ENCODE measurements at regions not wholly inside any gene's neighbourhood (a gene's known extent, or its start where the extent isn't known, plus 50 kb on each side); places are given as distances from the start of the nearest gene placed in this dataset.

DNA sequence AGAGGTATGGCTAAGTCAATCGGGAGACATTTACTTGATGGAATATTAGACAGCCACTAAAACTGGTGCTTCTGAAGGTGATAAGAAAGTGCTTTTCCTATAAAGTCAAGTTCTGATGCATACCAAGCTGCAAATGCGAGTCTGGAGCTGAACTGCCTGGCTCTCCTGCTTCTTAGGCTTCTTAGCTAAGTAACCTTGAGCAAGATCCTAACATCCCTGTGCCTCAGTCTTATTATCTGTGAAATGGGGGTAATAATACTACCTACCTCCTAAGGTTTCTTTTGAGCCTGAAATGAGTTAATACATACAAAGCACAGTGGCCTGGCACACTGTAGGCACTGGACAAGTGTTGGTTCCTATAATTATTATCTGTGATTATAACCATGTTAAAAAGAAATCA, 64.5 kb downstream of the ZIC5 start:
- no peak overlapping the region for H3K27ac ChIP-seq (ENCODE audit: insufficient read depth in 1 of 2, low read depth in 1 of 2, low read length in 2 of 2, poor library complexity in 1 of 2, severe bottlenecking in 2 of 2)
- 94% methylated on average over 2 of the region's 2 CpGs for WGBS (ENCODE audit: insufficient coverage)
- peaks cover 0 to 66% (median 30%) of the 10 kb centered on the region in 5 experiments for H3K27me3 ChIP-seq (replicated peaks in 2 of 5; ENCODE audit: control insufficient read depth in 4 of 5, insufficient read depth in 5 of 5, low read length in 4 of 5)
- ChIA-PET CTCF (interaction anchor here (1.4 kb wide), 1 partner anchor 9 kb away, joined by 3 read pairs; no protein-coding TSS in a partner anchor), POLR2A (no interaction called here)
- no peaks in the 10 kb centered on the region for H3K4me1 ChIP-seq (ENCODE audit: control extremely low read depth in 1 of 4, control insufficient read depth in 4 of 4, insufficient read depth in 4 of 4, low read length in 3 of 4)
- H3K9me3 ChIP-seq (ENCODE audit: control extremely low read depth in 1 of 5, control insufficient read depth in 4 of 5, insufficient read depth in 2 of 5, low read depth in 1 of 5, low read length in 4 of 5): no peaks in the 10 kb centered on the region
- DNase-seq: no peak
- H3K4me3 ChIP-seq (ENCODE audit: control insufficient read depth in 1 of 7, extremely low read depth in 1 of 7, insufficient read depth in 4 of 7, low read depth in 2 of 7, low read length in 6 of 7): no peak overlapping the region
- no peaks in the 10 kb centered on the region for H3K36me3 ChIP-seq (ENCODE audit: control insufficient read depth in 4 of 4, insufficient read depth in 4 of 4, low read length in 3 of 4)

DNA sequence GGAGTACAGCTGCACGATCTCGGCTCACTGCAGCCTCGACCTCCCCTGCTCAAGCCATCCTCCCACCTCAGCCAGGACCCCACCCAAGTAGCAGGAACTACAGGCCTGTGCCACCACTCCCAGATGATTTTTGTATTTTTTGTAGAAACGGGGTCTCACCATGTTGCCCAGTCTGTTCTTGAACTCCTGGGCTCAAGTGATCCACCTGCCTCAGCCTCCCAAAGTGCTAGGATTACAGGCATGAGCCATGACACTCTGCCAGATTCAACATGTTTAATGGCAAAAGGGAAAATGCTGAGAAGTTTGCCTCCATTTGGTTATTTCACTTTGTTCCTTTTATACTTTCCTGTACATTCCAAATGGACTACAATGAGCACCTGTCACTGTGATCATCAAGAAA, 65.8 kb downstream of the ZIC5 start:
- DNase-seq: no peak
- POLR2A ChIA-PET: no interaction called here
- 95% methylated on average over 4 of the region's 4 CpGs for WGBS (ENCODE audit: insufficient coverage)

DNA sequence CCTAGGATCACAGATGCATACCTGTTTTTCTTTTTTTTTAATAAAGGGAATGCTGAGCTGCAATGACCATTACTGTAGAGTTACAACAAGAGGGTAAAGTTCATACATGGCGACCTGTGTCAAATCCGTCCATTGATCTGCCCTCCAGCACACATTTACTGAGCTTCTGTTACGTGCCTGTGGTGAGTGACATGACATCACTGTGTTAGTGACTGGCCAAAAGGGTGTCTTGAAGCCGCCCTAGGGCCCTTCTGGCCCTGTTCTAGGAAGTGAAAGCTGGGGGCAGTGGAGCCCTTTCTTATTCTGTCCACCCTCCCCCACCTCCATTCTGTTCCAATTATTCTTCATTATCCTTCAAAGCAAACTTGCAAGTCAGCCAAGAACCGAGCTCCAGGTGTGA, 66.3 kb downstream of the ZIC5 start:
- 96% methylated on average over 4 of the region's 5 CpGs for WGBS (ENCODE audit: insufficient coverage)
- no peak for DNase-seq
- ChIA-PET POLR2A (no interaction called here), CTCF (interaction anchor here (0.6 to 1.7 kb wide), 4 partner anchors 8 to 790 kb away, joined by 3 to 6 read pairs (median 3); no protein-coding TSS in a partner anchor)
- no peak overlapping the region for H3K27ac ChIP-seq (ENCODE audit: insufficient read depth in 1 of 2, low read depth in 1 of 2, low read length in 2 of 2, poor library complexity in 1 of 2, severe bottlenecking in 2 of 2)
- H3K36me3 ChIP-seq (ENCODE audit: control insufficient read depth in 4 of 4, insufficient read depth in 4 of 4, low read length in 3 of 4): no peaks in the 10 kb centered on the region
- no peak overlapping the region for H3K4me3 ChIP-seq (ENCODE audit: control insufficient read depth in 1 of 7, extremely low read depth in 1 of 7, insufficient read depth in 4 of 7, low read depth in 2 of 7, low read length in 6 of 7)
- no peaks in the 10 kb centered on the region for H3K9me3 ChIP-seq (ENCODE audit: control extremely low read depth in 1 of 5, control insufficient read depth in 4 of 5, insufficient read depth in 2 of 5, low read depth in 1 of 5, low read length in 4 of 5)
- H3K4me1 ChIP-seq (ENCODE audit: control extremely low read depth in 1 of 4, control insufficient read depth in 4 of 4, insufficient read depth in 4 of 4, low read length in 3 of 4): no peaks in the 10 kb centered on the region
- H3K27me3 ChIP-seq (replicated peaks in 2 of 5; ENCODE audit: control insufficient read depth in 4 of 5, insufficient read depth in 5 of 5, low read length in 4 of 5): peaks cover 0 to 65% (median 31%) of the 10 kb centered on the region in 5 experiments

More for the DNA sequence above, 65.8 kb downstream of the ZIC5 start:
- no peak overlapping the region for H3K27ac ChIP-seq (ENCODE audit: insufficient read depth in 1 of 2, low read depth in 1 of 2, low read length in 2 of 2, poor library complexity in 1 of 2, severe bottlenecking in 2 of 2)
- H3K4me3 ChIP-seq (ENCODE audit: control insufficient read depth in 1 of 7, extremely low read depth in 1 of 7, insufficient read depth in 4 of 7, low read depth in 2 of 7, low read length in 6 of 7): no peak overlapping the region
- CTCF ChIA-PET: interaction anchor here (1.7 kb wide), 1 partner anchor 11 kb away, joined by 6 read pairs; no protein-coding TSS in a partner anchor
- H3K9me3 ChIP-seq (ENCODE audit: control extremely low read depth in 1 of 5, control insufficient read depth in 4 of 5, insufficient read depth in 2 of 5, low read depth in 1 of 5, low read length in 4 of 5): no peaks in the 10 kb centered on the region
- peaks cover 0 to 64% (median 33%) of the 10 kb centered on the region in 5 experiments for H3K27me3 ChIP-seq (replicated peaks in 2 of 5; ENCODE audit: control insufficient read depth in 4 of 5, insufficient read depth in 5 of 5, low read length in 4 of 5)
- no peaks in the 10 kb centered on the region for H3K4me1 ChIP-seq (ENCODE audit: control extremely low read depth in 1 of 4, control insufficient read depth in 4 of 4, insufficient read depth in 4 of 4, low read length in 3 of 4)
- no peaks in the 10 kb centered on the region for H3K36me3 ChIP-seq (ENCODE audit: control insufficient read depth in 4 of 4, insufficient read depth in 4 of 4, low read length in 3 of 4)

DNA sequence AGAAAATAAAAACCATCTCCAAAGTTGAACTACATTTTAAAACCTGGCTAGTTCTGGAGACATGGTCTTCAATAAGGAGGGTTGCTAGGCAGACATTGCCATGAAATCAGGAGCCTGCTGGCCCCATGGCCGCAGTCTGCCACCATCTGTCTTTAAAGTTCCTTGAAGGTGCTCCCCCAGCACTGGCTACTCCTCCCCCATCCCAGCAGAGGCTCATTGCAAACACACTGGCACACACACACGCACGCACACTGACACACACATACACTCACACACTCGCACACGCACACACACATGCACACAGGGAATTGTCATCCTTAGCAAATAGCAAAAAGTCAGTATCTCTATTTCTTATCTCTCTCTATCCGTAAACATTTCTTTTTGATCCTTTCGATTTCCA, 68.4 kb downstream of the ZIC5 start:
- no peak overlapping the region for H3K4me3 ChIP-seq (ENCODE audit: control insufficient read depth in 1 of 7, extremely low read depth in 1 of 7, insufficient read depth in 4 of 7, low read depth in 2 of 7, low read length in 6 of 7)
- peaks cover 0 to 60% (median 25%) of the 10 kb centered on the region in 5 experiments for H3K27me3 ChIP-seq (replicated peaks in 2 of 5; ENCODE audit: control insufficient read depth in 4 of 5, insufficient read depth in 5 of 5, low read length in 4 of 5)
- 100% methylated on average over 5 of the region's 7 CpGs for WGBS (ENCODE audit: insufficient coverage)
- H3K4me1 ChIP-seq (ENCODE audit: control extremely low read depth in 1 of 4, control insufficient read depth in 4 of 4, insufficient read depth in 4 of 4, low read length in 3 of 4): no peaks in the 10 kb centered on the region
- H3K27ac ChIP-seq (ENCODE audit: insufficient read depth in 1 of 2, low read depth in 1 of 2, low read length in 2 of 2, poor library complexity in 1 of 2, severe bottlenecking in 2 of 2): no peak overlapping the region
- ChIA-PET CTCF (no interaction called here), POLR2A (no interaction called here)
- no peak for DNase-seq
- H3K9me3 ChIP-seq (ENCODE audit: control extremely low read depth in 1 of 5, control insufficient read depth in 4 of 5, insufficient read depth in 2 of 5, low read depth in 1 of 5, low read length in 4 of 5): no peaks in the 10 kb centered on the region
- H3K36me3 ChIP-seq (ENCODE audit: control insufficient read depth in 4 of 4, insufficient read depth in 4 of 4, low read length in 3 of 4): no peaks in the 10 kb centered on the region

DNA sequence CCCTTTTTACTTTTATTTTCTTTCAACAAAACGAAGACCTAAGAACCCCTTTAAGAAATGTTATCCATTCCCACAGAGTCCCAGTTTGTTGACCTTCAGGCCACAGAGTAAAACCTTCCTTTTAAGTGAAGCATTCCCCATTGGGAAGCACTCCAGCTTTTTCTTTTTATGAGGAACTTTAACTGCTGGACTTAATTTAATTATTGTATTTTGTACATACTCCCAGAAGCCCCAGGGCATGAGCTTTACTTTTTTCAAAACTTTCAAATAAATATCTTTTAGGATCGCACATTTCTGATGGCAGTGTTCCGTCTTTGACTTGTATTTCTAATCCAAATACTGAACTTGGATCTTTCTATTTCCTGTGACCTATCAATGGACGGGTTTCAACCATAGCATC, 68.9 kb downstream of the ZIC5 start:
- Histone ChIP-seq H3K4me3 (ENCODE audit: control insufficient read depth in 1 of 7, extremely low read depth in 1 of 7, insufficient read depth in 4 of 7, low read depth in 2 of 7, low read length in 6 of 7) (no peak overlapping the region), H3K27me3 (replicated peaks in 2 of 5; ENCODE audit: control insufficient read depth in 4 of 5, insufficient read depth in 5 of 5, low read length in 4 of 5) (peaks cover 0 to 60% (median 23%) of the 10 kb centered on the region in 5 experiments), H3K9me3 (ENCODE audit: control extremely low read depth in 1 of 5, control insufficient read depth in 4 of 5, insufficient read depth in 2 of 5, low read depth in 1 of 5, low read length in 4 of 5) (no peaks in the 10 kb centered on the region), H3K27ac (ENCODE audit: insufficient read depth in 1 of 2, low read depth in 1 of 2, low read length in 2 of 2, poor library complexity in 1 of 2, severe bottlenecking in 2 of 2) (no peak overlapping the region), H3K4me1 (ENCODE audit: control extremely low read depth in 1 of 4, control insufficient read depth in 4 of 4, insufficient read depth in 4 of 4, low read length in 3 of 4) (no peaks in the 10 kb centered on the region), H3K36me3 (ENCODE audit: control insufficient read depth in 4 of 4, insufficient read depth in 4 of 4, low read length in 3 of 4) (no peaks in the 10 kb centered on the region)
- CTCF ChIA-PET: no interaction called here
- DNase-seq: no peak
- POLR2A ChIA-PET: no interaction called here
- 94% methylated on average over 3 of the region's 4 CpGs for WGBS (ENCODE audit: insufficient coverage)

DNA sequence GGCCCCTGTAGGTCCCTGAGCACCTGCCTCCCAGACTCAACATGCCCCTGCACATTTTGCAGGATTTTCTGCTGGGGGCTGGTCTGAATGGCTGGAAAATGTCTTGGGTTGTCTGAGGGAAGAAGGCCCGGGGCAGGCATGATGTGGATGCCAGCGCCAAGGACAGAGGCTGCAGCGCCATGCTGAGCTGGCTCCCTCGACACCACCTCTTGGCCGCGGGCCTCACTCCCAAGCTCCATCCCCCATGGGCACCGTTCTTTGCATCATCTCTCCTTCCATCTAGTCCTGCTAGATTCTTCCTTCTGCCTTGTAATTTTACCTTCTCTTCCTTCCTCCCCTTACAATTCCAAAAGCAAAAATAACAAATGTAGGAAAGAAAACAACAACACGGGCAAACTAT, 70.6 kb downstream of the ZIC5 start:
- Histone ChIP-seq H3K9me3 (ENCODE audit: control extremely low read depth in 1 of 5, control insufficient read depth in 4 of 5, insufficient read depth in 2 of 5, low read depth in 1 of 5, low read length in 4 of 5) (no peaks in the 10 kb centered on the region), H3K4me3 (ENCODE audit: control insufficient read depth in 1 of 7, extremely low read depth in 1 of 7, insufficient read depth in 4 of 7, low read depth in 2 of 7, low read length in 6 of 7) (no peak overlapping the region), H3K36me3 (ENCODE audit: control insufficient read depth in 4 of 4, insufficient read depth in 4 of 4, low read length in 3 of 4) (no peaks in the 10 kb centered on the region), H3K27me3 (replicated peaks in 2 of 5; ENCODE audit: control insufficient read depth in 4 of 5, insufficient read depth in 5 of 5, low read length in 4 of 5) (peaks cover 0 to 70% (median 32%) of the 10 kb centered on the region in 5 experiments), H3K4me1 (ENCODE audit: control extremely low read depth in 1 of 4, control insufficient read depth in 4 of 4, insufficient read depth in 4 of 4, low read length in 3 of 4) (peaks cover 0 to 3% (median 2%) of the 10 kb centered on the region in 4 experiments), H3K27ac (ENCODE audit: insufficient read depth in 1 of 2, low read depth in 1 of 2, low read length in 2 of 2, poor library complexity in 1 of 2, severe bottlenecking in 2 of 2) (no peak overlapping the region)
- CTCF ChIA-PET: interaction anchor here (1.2 to 2.3 kb wide), 3 partner anchors 9 to 17 kb away, joined by 3 to 11 read pairs (median 6); no protein-coding TSS in a partner anchor
- WGBS (ENCODE audit: insufficient coverage): 100% methylated on average over 8 of the region's 8 CpGs
- DNase-seq: no peak
- POLR2A ChIA-PET: no interaction called here

DNA sequence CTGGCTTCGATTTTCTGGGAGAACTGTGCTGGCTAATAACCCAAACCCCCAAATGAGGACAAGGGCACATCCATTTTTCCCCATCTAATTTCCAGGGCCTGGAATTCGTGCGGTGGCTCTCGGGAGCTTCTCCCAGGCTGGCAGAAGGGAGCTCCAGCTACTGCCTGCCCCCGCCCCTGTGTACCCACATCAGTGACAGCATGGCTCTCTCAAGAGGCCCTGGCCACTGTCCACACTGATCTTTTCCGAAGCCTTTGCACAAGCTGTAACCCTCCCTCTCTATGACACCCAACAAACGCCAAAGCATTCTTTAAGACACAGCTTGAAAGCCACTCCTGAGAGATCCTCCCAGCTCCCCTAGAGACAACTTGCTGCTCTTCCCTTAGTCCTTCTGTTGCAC, 73.1 kb downstream of the ZIC5 start:
- H3K27me3 ChIP-seq (replicated peaks in 2 of 5; ENCODE audit: control insufficient read depth in 4 of 5, insufficient read depth in 5 of 5, low read length in 4 of 5): peaks cover 0 to 83% (median 29%) of the 10 kb centered on the region in 5 experiments
- H3K4me3 ChIP-seq (ENCODE audit: control insufficient read depth in 1 of 7, extremely low read depth in 1 of 7, insufficient read depth in 4 of 7, low read depth in 2 of 7, low read length in 6 of 7): no peak overlapping the region
- H3K36me3 ChIP-seq (ENCODE audit: control insufficient read depth in 4 of 4, insufficient read depth in 4 of 4, low read length in 3 of 4): no peaks in the 10 kb centered on the region
- no peak overlapping the region for H3K27ac ChIP-seq (ENCODE audit: insufficient read depth in 1 of 2, low read depth in 1 of 2, low read length in 2 of 2, poor library complexity in 1 of 2, severe bottlenecking in 2 of 2)
- ChIA-PET CTCF (interaction anchor here (0.9 to 1.5 kb wide), 3 partner anchors 18 to 619 kb away, joined by 3 to 6 read pairs (median 3); no protein-coding TSS in a partner anchor), POLR2A (no interaction called here)
- no peaks in the 10 kb centered on the region for H3K9me3 ChIP-seq (ENCODE audit: control extremely low read depth in 1 of 5, control insufficient read depth in 4 of 5, insufficient read depth in 2 of 5, low read depth in 1 of 5, low read length in 4 of 5)
- peaks cover 0 to 16% (median 13%) of the 10 kb centered on the region in 4 experiments for H3K4me1 ChIP-seq (ENCODE audit: control extremely low read depth in 1 of 4, control insufficient read depth in 4 of 4, insufficient read depth in 4 of 4, low read length in 3 of 4)
- 100% methylated on average over 6 of the region's 7 CpGs for WGBS (ENCODE audit: insufficient coverage)
- DNase-seq: no peak

All from common myeloid progenitor, CD34-positive (primary cell).